K562 (cell line): ENCODE measurements at regions not wholly inside any gene's neighbourhood (a gene's known extent, or its start where the extent isn't known, plus 50 kb on each side); places are given as distances from the start of the nearest gene placed in this dataset.

Source experiments
- BRCA1 ChIP-seq, 2 experiments: fragments of 450-650 bp in 1 of 2; sonication (generic) in 1 of 2; formaldehyde crosslinking in 1 of 2; IDR thresholded peaks; 2 replicates each; pipeline versions ENCODE4 v1.5.0 to v1.6.1; 2017 to 2020; ENCODE audit warnings: mild to moderate bottlenecking in 1 of 2, missing genetic modification reagents in 1 of 2
- CREB1 ChIP-seq, 2 experiments: sonication (generic) in 1 of 2; formaldehyde crosslinking in 1 of 2; IDR thresholded peaks; 2 replicates each; pipeline versions ENCODE4 v1.6.1 to v1.8.0; 2012 to 2022; ENCODE audit warnings: inconsistent platforms in 1 of 2, mild to moderate bottlenecking in 1 of 2, missing genetic modification reagents in 1 of 2, moderate library complexity in 1 of 2
- EP400 ChIP-seq: fragments of 450-650 bp; IDR thresholded peaks from 2 replicates; pipeline ENCODE4 v1.6.1; 2017; ENCODE audit warnings: antibody characterized with exemption, mild to moderate bottlenecking, moderate library complexity
- FOXA3 ChIP-seq, 2 experiments: fragments of 450-650 bp in 1 of 2; sonication (generic) in 1 of 2; formaldehyde crosslinking; IDR thresholded peaks in 1 of 2; conservative IDR thresholded peaks in 1 of 2; 2 replicates each; pipeline versions ENCODE4 v1.4.0 to v1.8.0; 2020 to 2022; ENCODE audit warnings: mild to moderate bottlenecking in 2 of 2, missing genetic modification reagents in 1 of 2
- HDAC2 ChIP-seq: fragments of 450-650 bp; IDR thresholded peaks from 2 replicates; pipeline ENCODE4 v1.6.1; 2016; ENCODE audit warnings: mild to moderate bottlenecking
- RAD51 ChIP-seq: fragments of 450-650 bp; IDR thresholded peaks from 2 replicates; pipeline ENCODE4 v1.7.1; 2016; ENCODE audit warnings: low read depth, mild to moderate bottlenecking, borderline replicate concordance
- RBM39 ChIP-seq: fragments of 200-400 bp; formaldehyde crosslinking; optimal IDR thresholded peaks from 2 replicates; pipeline ENCODE3; 2018; ENCODE audit warnings: low read depth, low read length
- RNF2 ChIP-seq: sonication (generic); IDR thresholded peaks from 2 replicates; pipeline ENCODE4 v1.6.1; 2016
- SIX5 ChIP-seq, 2 experiments: IDR thresholded peaks; 2 replicates each; pipeline ENCODE4 v1.6.1; 2011; ENCODE audit warnings: low read length in 2 of 2, borderline replicate concordance in 1 of 2, low read depth in 1 of 2, mild to moderate bottlenecking in 1 of 2, moderate library complexity in 1 of 2; ENCODE audit not compliant: insufficient read depth in 1 of 2
- TEAD2 ChIP-seq: fragments of 450-650 bp; IDR thresholded peaks from 2 replicates; pipeline ENCODE4 v1.6.1; 2016; ENCODE audit warnings: missing genetic modification characterization, control low read depth, missing compliant biosample characterization
- TOE1 ChIP-seq, 2 experiments: fragments of 450-650 bp in 1 of 2; sonication (generic) in 1 of 2; formaldehyde crosslinking in 1 of 2; IDR thresholded peaks; 2 replicates each; pipeline versions ENCODE4 v1.7.1 to v1.8.0; 2016 to 2022; ENCODE audit warnings: borderline replicate concordance in 2 of 2, mild to moderate bottlenecking in 2 of 2, antibody characterized with exemption in 1 of 2, inconsistent platforms in 1 of 2, low read depth in 1 of 2, missing genetic modification reagents in 1 of 2, moderate library complexity in 1 of 2
- ZBTB8A ChIP-seq: fragments of 450-650 bp; IDR thresholded peaks from 2 replicates; pipeline ENCODE4 v1.6.1; 2018; ENCODE audit warnings: mild to moderate bottlenecking, moderate library complexity; ENCODE audit not compliant: partially characterized antibody
- ZNF766 ChIP-seq: fragments of 200-800 bp; sonication (Bioruptor generic); conservative IDR thresholded peaks from 2 replicates; pipeline ENCODE4 v1.6.1; 2016; ENCODE audit warnings: missing genetic modification characterization, missing compliant biosample characterization
- TF ChIP-seq, protein P1 (sequence below): fragments of 250-450 bp; sonication (Bioruptor Pico); IDR thresholded peaks from 2 replicates; pipeline ENCODE4 v1.4.0; 2020; ENCODE audit warnings: borderline replicate concordance
- TF ChIP-seq, protein P2 (sequence below): sonication (generic); formaldehyde crosslinking; IDR thresholded peaks from 2 replicates; pipeline ENCODE4 v1.8.0; 2022; ENCODE audit warnings: mild to moderate bottlenecking, low read depth, missing genetic modification reagents
- TF ChIP-seq, protein P3 (sequence below): IDR thresholded peaks from 3 replicates; pipeline ENCODE4 v1.6.1; 2011; ENCODE audit warnings: borderline replicate concordance, mild to moderate bottlenecking, moderate library complexity; ENCODE audit not compliant: insufficient read length; ENCODE audit errors: extremely low read depth
- TF ChIP-seq, protein P4 (sequence below): sonication (generic); formaldehyde crosslinking; IDR thresholded peaks from 2 replicates; pipeline ENCODE4 v1.8.0; 2022; ENCODE audit warnings: mild to moderate bottlenecking, missing genetic modification reagents

DNA sequence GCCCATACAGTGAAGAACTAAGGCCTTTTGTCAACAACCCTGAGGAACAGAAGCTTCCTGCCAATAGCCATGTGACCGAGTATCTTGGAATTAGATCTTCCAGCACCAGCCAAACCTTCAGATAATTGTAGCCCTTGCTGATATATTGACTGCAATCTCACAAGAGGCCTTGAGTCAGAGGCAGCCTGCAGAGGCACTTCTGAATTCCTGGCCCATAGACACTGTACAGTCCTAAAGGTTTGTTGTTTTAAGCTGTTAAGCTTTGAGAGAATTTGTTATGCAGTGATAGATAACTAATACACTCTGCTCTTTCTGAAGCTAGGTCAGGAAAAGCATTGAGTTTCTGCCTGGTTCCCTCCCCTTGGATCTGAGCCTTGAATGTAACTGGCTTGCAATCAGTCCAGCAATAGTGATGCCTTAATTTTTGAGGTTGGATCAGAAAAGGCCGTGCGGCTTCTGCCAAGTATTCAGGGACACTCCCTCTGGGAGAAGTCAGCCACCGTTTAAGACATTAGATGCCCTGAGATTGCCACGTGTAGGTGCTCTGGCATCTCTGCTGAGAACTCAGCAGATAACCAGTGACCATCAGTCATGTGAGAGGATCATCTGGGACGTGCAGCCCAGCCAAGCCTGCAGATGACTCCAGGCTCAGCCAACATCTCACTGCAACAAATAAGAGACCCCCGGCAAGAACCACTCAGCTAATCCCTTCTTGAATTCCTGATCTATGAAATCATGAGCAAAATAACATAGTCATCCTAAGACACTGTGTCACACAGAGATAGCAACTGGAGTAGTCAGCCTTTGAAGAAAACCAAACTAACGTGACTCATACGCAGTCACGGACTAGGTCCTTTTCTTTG, 126.8 kb upstream of the STC2 start (continued):
- TF ChIP-seq, protein P1, sequence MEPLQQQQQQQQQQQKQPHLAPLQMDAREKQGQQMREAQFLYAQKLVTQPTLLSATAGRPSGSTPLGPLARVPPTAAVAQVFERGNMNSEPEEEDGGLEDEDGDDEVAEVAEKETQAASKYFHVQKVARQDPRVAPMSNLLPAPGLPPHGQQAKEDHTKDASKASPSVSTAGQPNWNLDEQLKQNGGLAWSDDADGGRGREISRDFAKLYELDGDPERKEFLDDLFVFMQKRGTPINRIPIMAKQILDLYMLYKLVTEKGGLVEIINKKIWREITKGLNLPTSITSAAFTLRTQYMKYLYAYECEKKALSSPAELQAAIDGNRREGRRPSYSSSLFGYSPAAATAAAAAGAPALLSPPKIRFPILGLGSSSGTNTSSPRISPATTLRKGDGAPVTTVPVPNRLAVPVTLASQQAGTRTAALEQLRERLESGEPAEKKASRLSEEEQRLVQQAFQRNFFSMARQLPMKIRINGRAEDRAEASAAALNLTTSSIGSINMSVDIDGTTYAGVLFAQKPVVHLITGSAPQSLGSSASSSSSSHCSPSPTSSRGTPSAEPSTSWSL (CRISPR knock-in tag): no peak
- TF ChIP-seq EP400: peak; percentile 55
- no peak for TF ChIP-seq RBM39
- TF ChIP-seq RNF2: no peak
- TF ChIP-seq, protein P2, sequence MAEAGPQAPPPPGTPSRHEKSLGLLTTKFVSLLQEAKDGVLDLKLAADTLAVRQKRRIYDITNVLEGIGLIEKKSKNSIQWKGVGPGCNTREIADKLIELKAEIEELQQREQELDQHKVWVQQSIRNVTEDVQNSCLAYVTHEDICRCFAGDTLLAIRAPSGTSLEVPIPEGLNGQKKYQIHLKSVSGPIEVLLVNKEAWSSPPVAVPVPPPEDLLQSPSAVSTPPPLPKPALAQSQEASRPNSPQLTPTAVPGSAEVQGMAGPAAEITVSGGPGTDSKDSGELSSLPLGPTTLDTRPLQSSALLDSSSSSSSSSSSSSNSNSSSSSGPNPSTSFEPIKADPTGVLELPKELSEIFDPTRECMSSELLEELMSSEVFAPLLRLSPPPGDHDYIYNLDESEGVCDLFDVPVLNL: no peak
- peak; percentile 85 for TF ChIP-seq TEAD2 (tag)
- TF ChIP-seq BRCA1 (IDR thresholded peaks at IDR 0.05): no peak
- TF ChIP-seq BRCA1 (CRISPR knock-in tag; IDR thresholded peaks at IDR 0.05): no peak
- TF ChIP-seq RAD51: no peak; the same call in 1 of the 2 replicates
- TF ChIP-seq, protein P3, sequence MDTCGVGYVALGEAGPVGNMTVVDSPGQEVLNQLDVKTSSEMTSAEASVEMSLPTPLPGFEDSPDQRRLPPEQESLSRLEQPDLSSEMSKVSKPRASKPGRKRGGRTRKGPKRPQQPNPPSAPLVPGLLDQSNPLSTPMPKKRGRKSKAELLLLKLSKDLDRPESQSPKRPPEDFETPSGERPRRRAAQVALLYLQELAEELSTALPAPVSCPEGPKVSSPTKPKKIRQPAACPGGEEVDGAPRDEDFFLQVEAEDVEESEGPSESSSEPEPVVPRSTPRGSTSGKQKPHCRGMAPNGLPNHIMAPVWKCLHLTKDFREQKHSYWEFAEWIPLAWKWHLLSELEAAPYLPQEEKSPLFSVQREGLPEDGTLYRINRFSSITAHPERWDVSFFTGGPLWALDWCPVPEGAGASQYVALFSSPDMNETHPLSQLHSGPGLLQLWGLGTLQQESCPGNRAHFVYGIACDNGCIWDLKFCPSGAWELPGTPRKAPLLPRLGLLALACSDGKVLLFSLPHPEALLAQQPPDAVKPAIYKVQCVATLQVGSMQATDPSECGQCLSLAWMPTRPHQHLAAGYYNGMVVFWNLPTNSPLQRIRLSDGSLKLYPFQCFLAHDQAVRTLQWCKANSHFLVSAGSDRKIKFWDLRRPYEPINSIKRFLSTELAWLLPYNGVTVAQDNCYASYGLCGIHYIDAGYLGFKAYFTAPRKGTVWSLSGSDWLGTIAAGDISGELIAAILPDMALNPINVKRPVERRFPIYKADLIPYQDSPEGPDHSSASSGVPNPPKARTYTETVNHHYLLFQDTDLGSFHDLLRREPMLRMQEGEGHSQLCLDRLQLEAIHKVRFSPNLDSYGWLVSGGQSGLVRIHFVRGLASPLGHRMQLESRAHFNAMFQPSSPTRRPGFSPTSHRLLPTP: no peak
- 0 out of 2 replicates have a peak, but pooled peaks have one; percentile 14 for TF ChIP-seq ZNF766 (CRISPR knock-in tag)
- peak; percentile 84 for TF ChIP-seq HDAC2
- TF ChIP-seq, protein P4, sequence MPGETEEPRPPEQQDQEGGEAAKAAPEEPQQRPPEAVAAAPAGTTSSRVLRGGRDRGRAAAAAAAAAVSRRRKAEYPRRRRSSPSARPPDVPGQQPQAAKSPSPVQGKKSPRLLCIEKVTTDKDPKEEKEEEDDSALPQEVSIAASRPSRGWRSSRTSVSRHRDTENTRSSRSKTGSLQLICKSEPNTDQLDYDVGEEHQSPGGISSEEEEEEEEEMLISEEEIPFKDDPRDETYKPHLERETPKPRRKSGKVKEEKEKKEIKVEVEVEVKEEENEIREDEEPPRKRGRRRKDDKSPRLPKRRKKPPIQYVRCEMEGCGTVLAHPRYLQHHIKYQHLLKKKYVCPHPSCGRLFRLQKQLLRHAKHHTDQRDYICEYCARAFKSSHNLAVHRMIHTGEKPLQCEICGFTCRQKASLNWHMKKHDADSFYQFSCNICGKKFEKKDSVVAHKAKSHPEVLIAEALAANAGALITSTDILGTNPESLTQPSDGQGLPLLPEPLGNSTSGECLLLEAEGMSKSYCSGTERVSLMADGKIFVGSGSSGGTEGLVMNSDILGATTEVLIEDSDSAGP (CRISPR knock-in tag): no peak
- TF ChIP-seq CREB1 (IDR thresholded peaks at IDR 0.05): peak; percentile 42; the same call in 1 of the 2 replicates
- TF ChIP-seq CREB1 (CRISPR knock-in tag; IDR thresholded peaks at IDR 0.05): no peak
- TF ChIP-seq FOXA3 (CRISPR knock-in tag; conservative IDR thresholded peaks at IDR 0.05 in 1 of 2, IDR thresholded peaks at IDR 0.05 in 1 of 2): peak in 1 of 2 experiments; percentile 38; a peak in 2 of 4 replicates
- TF ChIP-seq TOE1 (IDR thresholded peaks at IDR 0.05; ENCODE audit: borderline replicate concordance): peak; percentile 39; the same call in 1 of the 2 replicates
- no peak for TF ChIP-seq TOE1 (CRISPR knock-in tag; IDR thresholded peaks at IDR 0.05; ENCODE audit: borderline replicate concordance, low read depth)
- TF ChIP-seq SIX5 (IDR thresholded peaks at IDR 0.05; ENCODE audit: borderline replicate concordance in 1 of 2, insufficient read depth in 1 of 2, low read depth in 1 of 2, low read length in 2 of 2): no peak
- no peak for TF ChIP-seq ZBTB8A
